GM19023 (cell line): ENCODE measurements at regions not wholly inside any gene's neighbourhood (a gene's known extent, or its start where the extent isn't known, plus 50 kb on each side); places are given as distances from the start of the nearest gene placed in this dataset.

Experiments
- ATAC-seq: cut with Tn5 transposase; IDR thresholded peaks from one replicate; pipeline ENCODE4 v1.9.1; 2021; ENCODE audit warnings: mild to moderate bottlenecking, moderate library complexity; ENCODE audit not compliant: unreplicated experiment

GRCh38 chr12:66066137-66066928 is 64.2 kb downstream of the LLPH start:
- ATAC-seq: peak; percentile 80

GRCh38 chr12:66065641-66066136 is 64.9 kb downstream of the LLPH start:
- no peak for ATAC-seq

GRCh38 chr12:66065150-66065549 is 65.4 kb downstream of the LLPH start:
- ATAC-seq: no peak

- no peak for ATAC-seq
These were observed 66.6 kb downstream of the LLPH start for GRCh38 chr12:66063916-66064315.

- ATAC-seq: no peak
These were observed 68.3 kb downstream of the LLPH start for GRCh38 chr12:66062290-66062625.

GRCh38 chr12:66061557-66062289 is 68.8 kb downstream of the LLPH start:
- no peak for ATAC-seq

GRCh38 chr12:66061076-66061475 is 69.5 kb downstream of the LLPH start:
- ATAC-seq: no peak

- ATAC-seq: no peak
These were observed 70.2 kb downstream of the LLPH start for GRCh38 chr12:66060163-66060907.

GRCh38 chr12:66059666-66060065 is 70.9 kb downstream of the LLPH start:
- no peak for ATAC-seq

GRCh38 chr12:66058554-66058953 is 72.0 kb downstream of the LLPH start:
- ATAC-seq: no peak

GRCh38 chr12:66055837-66056319 is 74.7 kb downstream of the LLPH start:
- peak; percentile 75 for ATAC-seq

GRCh38 chr12:66052988-66053615 is 77.4 kb downstream of the LLPH start:
- no peak for ATAC-seq

GRCh38 chr12:66051361-66051760 is 79.2 kb downstream of the LLPH start:
- ATAC-seq: no peak

- ATAC-seq: peak; percentile 50
These were observed 79.9 kb downstream of the LLPH start for GRCh38 chr12:66050610-66051009.

- ATAC-seq: no peak
These were observed 80.3 kb downstream of the LLPH start for GRCh38 chr12:66050283-66050576.

- no peak for ATAC-seq
These were observed 80.8 kb downstream of the LLPH start for GRCh38 chr12:66049538-66050282.

- no peak for ATAC-seq
These were observed 81.6 kb downstream of the LLPH start for GRCh38 chr12:66048835-66049537.

GRCh38 chr12:66048218-66048834 is 82.2 kb downstream of the LLPH start:
- no peak for ATAC-seq

GRCh38 chr12:66047411-66048021 is 83.0 kb downstream of the LLPH start:
- peak; percentile 81 for ATAC-seq
